GM19043 (cell line): ENCODE measurements at regions not wholly inside any gene's neighbourhood (a gene's known extent, or its start where the extent isn't known, plus 50 kb on each side); places are given as distances from the start of the nearest gene placed in this dataset.

Experiments
- ATAC-seq: cut with Tn5 transposase; IDR thresholded peaks from one replicate; pipeline ENCODE4 v1.9.1; 2021; ENCODE audit warnings: low read depth; ENCODE audit not compliant: unreplicated experiment

DNA sequence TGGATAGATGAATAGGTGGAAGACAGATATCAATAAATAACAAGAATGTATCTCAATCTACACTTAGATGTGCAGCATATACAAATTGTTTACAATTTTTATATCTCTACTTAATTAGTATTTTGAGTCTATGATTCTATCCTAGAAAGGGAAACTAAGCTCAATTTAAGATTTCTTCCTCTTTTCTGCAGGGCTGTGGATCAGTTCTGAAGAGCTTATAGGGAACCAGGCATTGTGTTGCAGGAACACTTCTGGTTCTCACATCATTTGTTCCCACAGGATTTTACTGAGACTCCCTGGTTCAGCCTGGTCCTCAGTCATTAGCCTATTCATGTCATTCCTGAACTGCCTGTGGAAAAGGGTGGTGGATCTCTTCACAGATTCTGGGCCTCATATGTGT, 105.8 kb downstream of the TNFSF18 start:
- ATAC-seq: no peak

DNA sequence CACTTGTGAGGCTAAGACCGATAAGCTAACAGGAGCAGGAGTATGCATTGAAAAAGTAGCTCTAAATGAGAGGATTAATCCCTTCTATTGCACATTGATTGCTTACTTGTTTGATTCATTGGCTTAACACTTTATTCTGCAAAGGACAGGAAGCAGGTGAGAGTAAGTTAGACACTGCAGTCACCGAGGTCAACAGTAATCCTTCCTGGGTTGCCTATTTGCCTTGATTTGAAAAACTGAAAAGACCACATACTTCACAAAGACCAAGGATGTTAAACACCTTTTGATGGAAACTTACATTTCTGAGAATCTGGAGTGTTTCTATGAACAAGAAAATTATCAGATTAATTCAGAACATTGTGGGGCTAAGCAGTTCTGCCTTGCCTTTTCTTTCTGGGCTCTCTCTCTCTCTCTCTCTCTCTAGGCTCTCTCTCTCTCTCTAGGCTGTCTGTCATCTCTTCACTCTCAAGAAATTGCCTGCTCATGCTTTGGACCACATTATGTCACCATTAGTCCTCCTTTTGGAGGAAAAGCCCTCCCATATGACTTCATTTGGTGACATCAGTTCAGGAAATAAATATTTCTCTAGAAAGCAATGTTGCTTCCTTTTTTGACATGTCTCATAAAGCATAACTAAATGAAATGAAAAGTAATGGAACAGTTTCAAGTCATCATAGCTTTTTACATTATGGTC, 103.8 kb downstream of the TNFSF18 start:
- ATAC-seq: no peak

DNA sequence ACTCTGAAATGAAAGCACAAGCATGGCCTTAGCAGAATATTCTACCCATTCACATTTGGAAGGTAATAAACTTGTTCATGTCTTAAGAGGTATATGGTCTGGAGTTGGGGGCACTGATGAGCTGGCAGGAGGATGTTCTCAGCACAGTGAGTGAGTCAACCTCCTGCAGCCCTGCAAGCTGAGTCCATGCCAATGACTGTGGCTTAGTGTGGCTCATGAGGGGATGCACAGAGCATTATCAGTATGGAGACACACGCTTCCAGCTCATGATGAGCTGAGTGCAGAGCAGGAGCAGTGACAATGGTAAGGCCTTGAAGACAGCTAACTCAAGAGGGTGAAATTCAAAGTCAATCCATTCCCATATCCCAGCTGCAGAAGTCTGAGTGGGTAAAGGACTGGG, 102.3 kb downstream of the TNFSF18 start:
- no peak for ATAC-seq

DNA sequence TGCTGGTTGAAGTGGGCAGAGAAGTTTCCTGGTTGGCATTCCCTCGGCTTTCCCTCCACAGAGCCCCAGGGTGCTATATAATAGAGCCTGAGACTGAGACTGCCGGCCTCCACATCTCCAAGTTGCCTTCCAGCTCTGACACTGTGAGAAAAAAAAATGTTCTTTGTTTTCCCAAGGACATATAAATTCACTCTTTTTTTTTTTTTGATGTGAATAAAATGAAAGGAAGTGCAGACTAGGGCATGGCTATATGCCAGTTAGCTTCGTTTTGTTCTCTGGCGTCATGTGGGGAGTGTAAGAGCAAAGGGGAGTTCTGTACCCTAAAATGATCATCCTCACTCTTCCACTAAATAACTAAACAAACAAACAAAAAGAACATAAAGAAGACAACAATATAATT, 101.6 kb downstream of the TNFSF18 start:
- no peak for ATAC-seq

DNA sequence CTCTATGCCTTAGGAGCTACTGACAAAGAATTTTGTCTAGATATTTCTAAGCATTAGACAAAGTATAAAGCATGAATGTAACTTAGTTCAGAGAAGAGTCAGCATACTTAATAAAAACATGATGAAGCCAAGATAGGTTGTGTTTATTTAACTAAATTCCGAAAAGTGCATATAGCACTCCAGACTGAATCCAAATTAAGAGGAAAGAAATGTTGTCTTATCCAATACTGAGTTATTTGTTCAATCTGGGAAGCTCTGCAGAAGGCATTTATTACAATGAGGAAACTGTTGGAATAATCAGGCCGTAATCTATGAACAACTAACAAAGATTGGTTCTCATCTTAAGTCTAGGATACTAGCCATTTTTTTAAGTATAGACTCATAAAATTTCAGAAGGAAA, 100.2 kb downstream of the TNFSF18 start:
- ATAC-seq: no peak

DNA sequence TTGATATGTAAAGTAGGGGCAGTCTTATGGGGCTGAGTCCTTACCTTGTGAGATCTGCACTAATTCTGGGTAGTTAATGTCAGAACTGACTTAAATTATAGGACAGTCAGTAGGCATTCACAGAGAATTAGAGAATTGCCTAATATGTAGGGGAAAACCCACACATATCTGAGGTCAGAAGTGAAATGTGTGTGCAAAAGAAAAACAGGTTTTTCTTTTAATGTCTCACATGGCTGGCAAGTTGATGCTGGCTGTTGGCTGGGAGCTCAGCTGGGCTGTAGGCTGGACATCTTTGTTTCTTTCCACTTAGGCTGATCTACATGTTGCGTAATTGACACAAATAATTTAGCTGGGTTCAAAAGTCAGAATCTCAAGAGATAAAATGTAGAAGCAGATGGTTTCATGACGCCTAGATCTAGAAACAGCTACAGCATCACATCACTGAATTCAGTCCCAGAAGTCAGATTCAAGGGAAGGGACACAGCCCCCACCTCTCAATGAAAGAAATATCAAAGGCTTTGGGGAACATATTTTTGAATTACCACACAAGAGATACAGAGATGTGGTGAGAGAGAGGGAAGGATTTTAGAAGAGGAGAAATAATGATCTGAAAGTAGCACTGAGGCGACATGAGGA, 98.9 kb downstream of the TNFSF18 start:
- ATAC-seq: no peak

DNA sequence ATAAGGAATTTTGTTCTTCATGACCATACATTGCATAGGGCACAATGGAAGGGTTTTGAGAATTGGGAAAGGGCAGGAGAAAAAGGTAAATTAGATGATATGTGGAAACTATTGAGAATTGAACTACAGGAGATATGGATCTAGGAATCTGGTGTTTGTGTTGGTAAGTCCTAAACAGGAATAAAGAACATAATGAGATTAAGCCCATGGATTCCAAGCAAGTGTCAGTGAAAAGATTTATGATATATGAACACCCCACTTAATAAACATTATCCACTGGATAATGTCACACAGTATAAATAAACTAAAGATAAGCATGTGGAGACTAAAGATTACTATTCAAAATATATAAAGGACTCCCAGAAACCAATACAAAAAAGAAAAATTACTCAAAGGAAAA, 98.2 kb downstream of the TNFSF18 start:
- ATAC-seq: no peak

DNA sequence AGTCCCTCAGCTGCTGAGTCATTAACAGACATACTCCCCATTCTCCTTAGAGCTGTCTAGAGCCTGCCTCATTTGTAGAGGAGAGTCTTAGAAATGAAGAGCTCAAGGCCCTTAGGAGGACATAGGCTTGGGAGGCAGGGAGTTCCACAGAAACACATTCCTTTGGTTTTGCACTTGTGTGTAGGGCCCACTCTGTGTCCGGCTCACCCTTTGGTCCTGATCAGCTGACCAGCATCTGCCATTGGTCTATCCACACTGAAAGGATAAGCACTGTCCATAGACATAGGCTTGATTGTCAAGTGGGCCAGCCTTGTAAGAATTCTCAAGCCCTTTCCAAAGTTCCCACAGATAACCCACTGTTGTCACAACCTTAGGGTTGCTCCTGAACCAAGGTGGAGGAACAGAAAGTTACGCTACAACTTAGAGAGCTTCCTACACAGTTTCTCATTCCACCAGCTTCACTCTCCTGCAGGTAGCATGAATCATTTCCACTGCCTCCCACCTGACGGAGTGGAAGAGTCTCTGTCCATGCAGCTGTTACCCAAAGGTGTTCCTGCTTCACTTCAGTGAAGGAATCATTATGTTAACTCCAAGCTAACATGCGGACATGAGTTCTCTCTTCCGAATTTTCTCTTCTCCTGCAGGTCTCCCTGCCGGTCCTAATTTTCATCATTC, 96.1 kb downstream of the TNFSF18 start:
- ATAC-seq: no peak

DNA sequence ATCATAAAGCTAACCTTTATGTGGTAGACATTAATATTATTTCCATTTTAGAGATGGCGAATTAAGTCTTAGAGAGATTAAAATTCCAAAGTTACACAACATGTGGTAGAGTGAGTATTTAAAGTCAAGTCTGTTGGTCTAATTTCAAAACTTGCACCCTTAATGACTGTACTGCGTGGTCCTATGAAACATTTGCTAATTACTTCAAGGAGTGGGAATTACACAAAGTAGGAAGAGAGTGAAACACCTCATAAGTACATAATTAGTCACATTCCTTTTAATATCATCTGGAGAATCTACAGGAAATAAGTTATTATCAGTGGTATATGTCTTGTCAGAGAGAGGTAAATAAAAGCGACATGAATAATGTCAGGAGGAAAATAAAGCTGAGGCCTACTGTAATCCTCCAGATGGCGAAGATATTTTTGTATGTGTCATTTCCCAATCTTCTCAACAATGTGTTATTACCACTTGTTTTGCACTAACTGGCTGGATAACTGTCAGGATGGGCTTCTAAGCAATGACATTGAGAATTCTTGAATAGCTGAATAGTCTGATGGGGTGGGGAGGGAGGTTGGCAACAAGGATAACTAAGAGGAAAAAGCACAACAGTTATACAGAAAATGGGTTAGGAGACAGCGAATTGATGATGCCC, 95.5 kb downstream of the TNFSF18 start:
- no peak for ATAC-seq

DNA sequence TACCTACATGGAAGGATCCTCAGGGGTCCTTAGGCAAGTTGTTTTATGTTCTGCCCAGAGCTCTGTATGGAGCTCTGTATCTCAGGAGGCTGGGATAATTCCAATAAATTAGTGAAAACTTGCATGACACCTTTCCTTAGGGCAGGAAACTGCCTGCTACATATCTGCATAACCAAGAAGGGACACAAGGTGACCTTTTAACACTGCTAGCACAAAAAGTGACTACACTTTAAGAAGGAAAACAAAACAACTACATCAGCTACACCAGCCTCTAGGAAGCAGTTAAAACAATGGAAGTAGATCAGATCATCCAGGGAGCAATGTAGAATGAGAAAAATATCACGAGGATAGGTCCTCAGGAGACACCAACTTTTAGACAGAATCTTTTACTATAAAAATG, 93.9 kb downstream of the TNFSF18 start:
- no peak for ATAC-seq

DNA sequence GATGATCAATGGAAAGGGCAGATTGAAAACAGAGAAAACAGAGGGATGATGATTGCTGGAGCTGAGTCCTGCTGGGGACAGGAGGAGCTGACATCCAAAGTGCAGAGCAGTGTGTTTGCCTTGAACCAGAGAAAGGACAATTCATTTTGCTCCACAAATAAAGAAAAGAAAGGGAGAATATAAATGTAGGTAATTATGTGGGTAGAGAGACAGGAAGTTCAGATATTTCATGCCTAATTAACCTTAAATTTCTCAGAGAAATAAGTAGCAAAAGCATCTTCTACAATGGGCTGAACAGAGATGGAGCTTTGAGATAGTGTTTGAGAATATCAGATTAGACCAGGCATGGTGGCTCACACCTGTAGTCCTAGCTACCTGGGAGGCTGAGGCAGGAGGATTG, 93.2 kb downstream of the TNFSF18 start:
- ATAC-seq: no peak

DNA sequence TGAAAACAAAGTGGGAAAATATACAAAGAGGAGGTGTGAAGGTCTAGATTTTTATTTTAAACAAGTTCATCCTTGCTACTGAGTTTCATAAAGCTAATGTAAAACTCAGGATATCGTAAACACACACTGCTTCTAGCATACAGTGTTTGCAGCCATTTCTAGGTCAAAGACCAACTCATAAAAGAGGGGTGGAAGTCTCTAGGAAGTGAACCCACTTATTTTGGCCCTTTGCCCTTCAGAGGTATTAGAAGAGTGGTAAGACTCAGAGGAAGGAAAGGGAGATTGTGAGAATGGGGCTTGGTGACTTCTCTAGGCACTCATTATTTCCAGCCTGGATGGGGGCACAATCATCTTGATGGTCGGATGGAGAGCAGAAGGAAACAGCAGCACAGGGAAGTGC, 91.2 kb downstream of the TNFSF18 start:
- no peak for ATAC-seq

DNA sequence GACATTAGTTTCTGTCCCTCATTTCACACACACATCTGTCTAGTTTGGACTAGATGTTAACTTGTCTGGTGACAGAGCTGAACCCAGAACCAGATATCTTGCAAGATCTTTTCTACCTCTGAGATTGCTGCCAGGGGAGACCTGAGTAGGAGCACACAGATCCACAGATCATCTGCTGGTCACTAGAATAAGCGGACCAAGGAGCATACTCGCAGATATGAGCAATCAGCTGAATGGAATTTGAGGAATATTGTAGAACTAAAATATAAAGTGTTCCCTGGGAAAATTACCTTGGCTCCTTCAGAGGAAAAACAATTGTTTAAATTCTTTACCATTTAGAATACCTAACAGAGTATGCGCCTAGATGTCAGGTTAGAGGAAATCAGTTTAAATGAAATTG, 90.7 kb downstream of the TNFSF18 start:
- no peak for ATAC-seq

DNA sequence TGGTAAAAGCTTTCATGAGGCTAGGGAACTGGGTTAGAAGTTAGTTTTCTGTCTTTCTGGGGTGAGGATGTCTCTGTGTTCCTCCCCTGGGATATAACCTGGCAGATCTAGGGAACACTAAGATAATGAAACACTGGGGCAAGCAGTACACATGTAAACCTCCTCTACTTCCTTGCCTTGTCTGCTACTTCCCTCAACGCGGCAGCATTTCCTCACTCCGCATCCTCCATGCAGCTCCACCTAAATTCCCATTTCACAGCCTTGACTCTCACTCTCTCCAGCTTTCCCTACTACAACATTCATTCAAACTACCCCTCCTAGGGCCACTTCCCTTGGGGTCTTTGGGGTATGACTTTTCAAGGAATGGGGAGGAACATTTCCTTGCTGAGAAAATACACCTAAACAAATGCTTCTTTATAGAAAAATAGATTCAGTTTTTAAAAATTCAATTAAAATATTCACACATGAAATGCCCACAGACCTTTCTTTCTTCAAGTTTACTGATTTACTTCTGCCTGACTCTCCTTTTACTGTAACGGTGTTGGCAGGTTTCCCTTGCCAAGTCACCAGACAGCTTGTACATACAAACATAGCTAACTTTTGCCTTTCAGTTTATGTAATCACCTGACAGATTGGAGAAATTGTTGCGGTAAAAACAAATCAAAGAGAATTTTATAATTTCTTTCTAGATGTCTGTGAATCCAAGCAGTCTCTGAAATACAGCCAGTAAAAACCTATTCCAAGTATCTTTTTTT, 90.1 kb downstream of the TNFSF18 start:
- no peak for ATAC-seq

DNA sequence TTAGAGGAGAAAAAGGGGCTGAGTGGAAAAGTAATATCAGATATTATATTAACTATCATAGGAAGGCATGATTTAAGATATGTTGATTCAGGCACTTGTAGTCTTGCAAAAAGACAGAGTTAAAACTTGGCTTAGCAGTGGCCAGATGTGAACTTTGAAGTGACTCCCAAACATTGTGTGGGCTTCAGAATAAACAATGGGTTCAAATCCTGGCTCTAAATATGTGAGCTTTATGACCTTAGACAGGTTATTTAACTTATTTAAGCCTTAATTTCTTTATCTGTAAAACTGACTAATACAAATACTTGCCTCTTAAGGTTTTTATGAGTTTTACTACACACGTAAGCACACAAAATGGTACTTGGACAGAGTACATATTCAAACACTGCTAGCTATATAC, 85.9 kb downstream of the TNFSF18 start:
- ATAC-seq: no peak

DNA sequence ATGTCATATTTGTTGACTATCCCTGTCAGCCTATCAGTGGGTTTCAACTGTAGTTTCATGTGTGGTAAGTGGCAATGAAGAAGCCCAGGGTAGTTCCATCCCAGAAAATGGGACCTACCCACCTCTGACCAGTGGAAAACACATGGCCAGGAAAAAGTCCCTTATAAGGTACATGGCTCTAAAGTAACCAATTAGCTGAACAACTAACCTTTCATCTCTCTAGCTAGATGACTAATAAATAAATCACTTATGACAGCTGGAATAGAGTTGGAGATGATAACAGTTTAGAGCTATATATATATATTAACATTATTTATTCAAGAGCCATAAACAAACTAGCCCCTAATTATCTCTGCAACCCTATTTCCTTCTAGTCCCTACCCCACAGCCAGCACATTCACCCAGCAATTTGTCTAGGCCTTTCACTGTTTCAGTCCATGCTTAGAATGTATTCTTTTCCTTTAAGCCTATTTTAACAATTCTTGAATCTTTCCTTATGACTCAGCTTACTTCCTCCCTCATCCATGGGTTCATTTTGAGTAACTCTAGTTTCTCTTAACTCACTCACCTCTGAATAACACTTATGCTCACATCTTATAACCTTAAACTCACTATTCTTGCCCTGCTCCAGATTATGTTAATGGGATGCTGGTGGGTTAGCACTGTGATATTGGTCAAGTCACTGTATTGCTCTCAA, 83.7 kb downstream of the TNFSF18 start:
- no peak for ATAC-seq

DNA sequence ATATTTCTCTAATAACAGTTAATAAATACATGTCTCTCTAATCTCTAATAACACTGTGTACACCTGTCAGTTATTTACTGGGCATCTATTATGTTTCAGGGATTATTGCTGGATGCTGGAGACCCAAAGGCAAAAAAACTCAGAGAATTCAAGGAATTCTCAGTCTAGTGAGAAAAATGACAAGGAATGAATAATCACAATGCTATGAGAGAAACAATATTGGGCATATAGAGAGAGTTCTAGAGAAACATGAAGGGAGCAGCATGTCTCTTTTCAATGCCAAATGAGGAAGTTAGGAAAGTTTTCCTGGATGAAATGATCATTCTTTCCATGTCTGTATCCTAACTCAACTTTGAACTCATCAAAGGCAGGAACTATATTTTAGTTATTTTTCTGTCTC, 82.8 kb downstream of the TNFSF18 start:
- no peak for ATAC-seq

DNA sequence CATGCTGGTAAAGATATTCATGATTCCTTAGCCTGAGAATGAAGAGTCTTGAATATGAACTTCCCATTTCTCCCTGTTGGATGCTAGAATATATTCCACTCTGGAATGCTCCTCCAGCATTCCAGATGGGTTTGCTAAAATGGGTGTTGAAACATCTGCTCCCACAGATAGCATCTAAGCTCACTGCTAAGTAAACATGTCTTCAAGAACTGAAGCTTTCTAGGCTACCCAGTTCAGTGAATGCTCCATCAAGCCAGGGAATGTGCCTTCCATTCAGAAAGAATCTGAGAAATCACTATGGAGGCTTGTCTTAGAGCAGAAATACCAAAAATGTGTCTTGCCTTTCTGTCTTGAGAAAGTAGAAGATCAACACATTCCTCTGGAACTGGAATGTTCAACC, 81.1 kb downstream of the TNFSF18 start:
- no peak for ATAC-seq

DNA sequence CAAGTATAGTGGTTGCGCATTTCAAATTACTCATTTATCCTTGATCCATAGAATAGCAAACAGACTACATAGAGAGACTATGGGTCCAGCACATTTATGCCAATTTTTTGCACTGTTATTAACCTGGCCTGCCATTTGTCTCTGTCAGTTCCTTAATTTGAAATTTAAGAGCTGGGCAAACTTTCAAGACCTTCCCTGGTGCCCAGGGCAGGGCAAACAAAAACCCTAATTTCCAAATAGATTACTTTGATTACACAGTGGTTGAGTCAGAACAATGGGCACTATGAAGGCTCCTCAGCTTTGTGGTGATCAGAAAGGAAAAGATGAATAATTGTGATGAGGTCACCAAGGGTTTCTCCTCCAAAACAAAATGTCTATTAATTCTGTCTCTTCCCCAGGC, 80.6 kb downstream of the TNFSF18 start:
- no peak for ATAC-seq

DNA sequence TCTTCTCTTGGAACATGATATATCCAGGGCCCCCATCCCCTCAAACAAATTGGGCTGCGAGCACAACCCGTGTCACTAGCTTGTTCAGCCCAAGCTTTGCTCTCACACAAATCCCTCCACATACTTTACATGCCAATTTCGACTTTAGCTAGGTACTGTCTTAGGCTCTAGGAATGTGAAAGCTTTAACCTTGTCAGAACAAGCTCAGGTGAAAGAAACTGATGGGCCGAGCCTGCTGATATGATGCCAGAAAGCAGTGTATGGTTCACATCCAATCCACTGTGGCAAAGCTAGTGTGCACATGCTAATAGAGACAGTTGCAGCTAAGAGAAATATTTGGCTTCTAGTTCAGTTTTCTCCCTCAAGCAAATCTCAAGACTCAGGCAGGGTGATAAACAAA, 79.5 kb downstream of the TNFSF18 start:
- no peak for ATAC-seq
